HUES6 (cell line): ENCODE measurements at regions not wholly inside any gene's neighbourhood (a gene's known extent, or its start where the extent isn't known, plus 50 kb on each side); places are given as distances from the start of the nearest gene placed in this dataset.

ENCODE experiments used
- H3K27ac ChIP-seq: 2 replicates; pipeline ENCODE4 v1.7.0; 2013; ENCODE audit warnings: low read depth, mild to moderate bottlenecking, low read length, inconsistent platforms
- H3K27me3 ChIP-seq: 2 replicates; pipeline ENCODE4 v1.6.1; 2013; ENCODE audit warnings: low read length; ENCODE audit not compliant: control insufficient read depth, insufficient read depth
- H3K36me3 ChIP-seq: 2 replicates; pipeline ENCODE4 v1.6.1; 2013; ENCODE audit warnings: low read length; ENCODE audit not compliant: control insufficient read depth, insufficient read depth
- H3K4me1 ChIP-seq: 2 replicates; pipeline ENCODE4 v1.6.1; 2013; ENCODE audit warnings: low read length; ENCODE audit not compliant: control insufficient read depth, insufficient read depth
- H3K4me3 ChIP-seq: 2 replicates; pipeline ENCODE4 v1.5.1; 2013; ENCODE audit warnings: low read depth, low read length
- H3K9ac ChIP-seq: one replicate; pipeline ENCODE4 v1.6.1; 2013; ENCODE audit warnings: mild to moderate bottlenecking, low read length
- H3K9me3 ChIP-seq: 2 replicates; pipeline ENCODE4 v1.6.1; 2013; ENCODE audit warnings: low read depth, low read length; ENCODE audit not compliant: control insufficient read depth, insufficient read depth

- Histone ChIP-seq H3K9me3 (no peaks in the 10 kb centered on the region), H3K4me1 (no peaks in the 10 kb centered on the region), H3K36me3 (no peaks in the 10 kb centered on the region)
Observed at GRCh38 chr2:228860601-228861285, 410.3 kb downstream of the PID1 start.

GRCh38 chr2:228853151-228853550 lies 417.9 kb downstream of the PID1 start:
- H3K36me3 ChIP-seq = no peaks in the 10 kb centered on the region
- no peaks in the 10 kb centered on the region for H3K4me1 ChIP-seq
- H3K9ac ChIP-seq = no peak overlapping the region
- H3K27ac ChIP-seq = no peak overlapping the region
- H3K27me3 ChIP-seq = no peaks in the 10 kb centered on the region
- H3K9me3 ChIP-seq = no peaks in the 10 kb centered on the region
- H3K4me3 ChIP-seq = no peak overlapping the region

More at GRCh38 chr2:228860601-228861285, 410.3 kb downstream of the PID1 start:
- H3K4me3 ChIP-seq = no peak overlapping the region
- H3K27me3 ChIP-seq = no peaks in the 10 kb centered on the region
- no peak overlapping the region for H3K9ac ChIP-seq
- H3K27ac ChIP-seq = no peak overlapping the region

- Histone ChIP-seq H3K27ac (no peak overlapping the region), H3K9ac (no peak overlapping the region), H3K4me3 (no peak overlapping the region), H3K36me3 (no peaks in the 10 kb centered on the region), H3K4me1 (no peaks in the 10 kb centered on the region), H3K27me3 (no peaks in the 10 kb centered on the region), H3K9me3 (no peaks in the 10 kb centered on the region)
Observed at GRCh38 chr2:228848638-228849037, 422.4 kb downstream of the PID1 start.

GRCh38 chr2:228847684-228848083 lies 423.4 kb downstream of the PID1 start:
- Histone ChIP-seq H3K4me1 (no peaks in the 10 kb centered on the region), H3K9me3 (no peaks in the 10 kb centered on the region), H3K27ac (no peak overlapping the region), H3K9ac (no peak overlapping the region), H3K27me3 (no peaks in the 10 kb centered on the region), H3K4me3 (no peak overlapping the region), H3K36me3 (no peaks in the 10 kb centered on the region)

GRCh38 chr2:228846161-228846560 lies 424.9 kb downstream of the PID1 start:
- Histone ChIP-seq H3K9me3 (no peaks in the 10 kb centered on the region), H3K4me3 (no peak overlapping the region), H3K27me3 (no peaks in the 10 kb centered on the region), H3K4me1 (no peaks in the 10 kb centered on the region), H3K9ac (no peak overlapping the region), H3K36me3 (no peaks in the 10 kb centered on the region), H3K27ac (no peak overlapping the region)

- H3K27me3 ChIP-seq = no peaks in the 10 kb centered on the region
- no peaks in the 10 kb centered on the region for H3K9me3 ChIP-seq
- H3K4me3 ChIP-seq = no peak overlapping the region
- H3K9ac ChIP-seq = no peak overlapping the region
- H3K27ac ChIP-seq = no peak overlapping the region
- no peaks in the 10 kb centered on the region for H3K4me1 ChIP-seq
- no peaks in the 10 kb centered on the region for H3K36me3 ChIP-seq
Observed at GRCh38 chr2:228845162-228845925, 425.7 kb downstream of the PID1 start.

GRCh38 chr2:228841877-228842276 lies 429.2 kb downstream of the PID1 start:
- H3K4me1 ChIP-seq = no peaks in the 10 kb centered on the region
- no peak overlapping the region for H3K9ac ChIP-seq
- H3K36me3 ChIP-seq = no peaks in the 10 kb centered on the region
- H3K4me3 ChIP-seq = no peak overlapping the region
- H3K9me3 ChIP-seq = no peaks in the 10 kb centered on the region
- H3K27me3 ChIP-seq = no peaks in the 10 kb centered on the region
- H3K27ac ChIP-seq = no peak overlapping the region

- Histone ChIP-seq H3K9me3 (no peaks in the 10 kb centered on the region), H3K27me3 (no peaks in the 10 kb centered on the region), H3K27ac (no peak overlapping the region), H3K36me3 (no peaks in the 10 kb centered on the region), H3K9ac (no peak overlapping the region), H3K4me1 (no peaks in the 10 kb centered on the region), H3K4me3 (no peak overlapping the region)
Observed at GRCh38 chr2:228841475-228841874, 429.6 kb downstream of the PID1 start.

GRCh38 chr2:228840743-228841114 lies 430.4 kb downstream of the PID1 start:
- Histone ChIP-seq H3K36me3 (no peaks in the 10 kb centered on the region), H3K4me1 (no peaks in the 10 kb centered on the region), H3K27ac (no peak overlapping the region), H3K27me3 (no peaks in the 10 kb centered on the region), H3K9ac (no peak overlapping the region), H3K9me3 (no peaks in the 10 kb centered on the region), H3K4me3 (no peak overlapping the region)

GRCh38 chr2:228840113-228840742 lies 430.9 kb downstream of the PID1 start:
- Histone ChIP-seq H3K9ac (no peak overlapping the region), H3K9me3 (no peaks in the 10 kb centered on the region), H3K36me3 (no peaks in the 10 kb centered on the region), H3K4me3 (no peak overlapping the region), H3K27me3 (no peaks in the 10 kb centered on the region), H3K27ac (no peak overlapping the region), H3K4me1 (no peaks in the 10 kb centered on the region)

- Histone ChIP-seq H3K4me1 (no peaks in the 10 kb centered on the region), H3K4me3 (no peak overlapping the region), H3K9ac (no peak overlapping the region), H3K27me3 (no peaks in the 10 kb centered on the region), H3K36me3 (no peaks in the 10 kb centered on the region), H3K9me3 (no peaks in the 10 kb centered on the region), H3K27ac (no peak overlapping the region)
Observed at GRCh38 chr2:228839421-228839876, 431.6 kb downstream of the PID1 start.
